HG03565 (cell line): ENCODE measurements at regions not wholly inside any gene's neighbourhood (a gene's known extent, or its start where the extent isn't known, plus 50 kb on each side); places are given as distances from the start of the nearest gene placed in this dataset.
"Not testable (repeated sequence)": the region's sequence is repeated elsewhere in the genome, so short reads cannot be mapped to it uniquely, and the experiment has no call there.

Experiments used
- ATAC-seq: cut with Tn5 transposase; IDR thresholded peaks from one replicate; pipeline ENCODE4 v1.9.1; 2021; ENCODE audit warnings: mild to moderate bottlenecking, moderate library complexity; ENCODE audit not compliant: unreplicated experiment

- no peak for ATAC-seq
Measured at GRCh38 chr6:140380427-140381218, 1006.2 kb upstream of the CITED2 start.

GRCh38 chr6:140379919-140380318 is 1005.5 kb upstream of the CITED2 start:
- no peak for ATAC-seq

- no peak for ATAC-seq
Measured at GRCh38 chr6:140376209-140376608, 1001.8 kb upstream of the CITED2 start.

GRCh38 chr6:140373728-140374127 is 999.3 kb upstream of the CITED2 start:
- ATAC-seq = not testable (repeated sequence)

DNA sequence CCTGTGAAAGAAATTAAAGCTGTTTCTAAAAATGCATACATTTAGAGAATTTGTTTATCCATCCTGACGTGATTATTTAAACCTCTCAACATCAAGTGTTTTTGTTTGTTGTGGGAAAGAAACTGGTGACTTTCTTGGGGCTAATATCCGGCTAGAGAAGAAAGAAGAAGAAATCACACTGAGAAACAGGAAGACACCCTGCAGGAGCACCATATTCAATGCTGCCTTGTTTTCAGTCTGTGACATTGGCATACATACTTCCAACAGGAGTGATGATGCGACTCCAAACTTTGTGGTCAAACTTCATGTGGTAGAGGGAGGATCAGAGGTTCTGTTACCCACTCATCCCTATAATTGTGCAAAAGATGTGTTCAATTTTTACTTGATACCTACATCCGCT is 997.6 kb upstream of the CITED2 start:
- ATAC-seq = no peak

DNA sequence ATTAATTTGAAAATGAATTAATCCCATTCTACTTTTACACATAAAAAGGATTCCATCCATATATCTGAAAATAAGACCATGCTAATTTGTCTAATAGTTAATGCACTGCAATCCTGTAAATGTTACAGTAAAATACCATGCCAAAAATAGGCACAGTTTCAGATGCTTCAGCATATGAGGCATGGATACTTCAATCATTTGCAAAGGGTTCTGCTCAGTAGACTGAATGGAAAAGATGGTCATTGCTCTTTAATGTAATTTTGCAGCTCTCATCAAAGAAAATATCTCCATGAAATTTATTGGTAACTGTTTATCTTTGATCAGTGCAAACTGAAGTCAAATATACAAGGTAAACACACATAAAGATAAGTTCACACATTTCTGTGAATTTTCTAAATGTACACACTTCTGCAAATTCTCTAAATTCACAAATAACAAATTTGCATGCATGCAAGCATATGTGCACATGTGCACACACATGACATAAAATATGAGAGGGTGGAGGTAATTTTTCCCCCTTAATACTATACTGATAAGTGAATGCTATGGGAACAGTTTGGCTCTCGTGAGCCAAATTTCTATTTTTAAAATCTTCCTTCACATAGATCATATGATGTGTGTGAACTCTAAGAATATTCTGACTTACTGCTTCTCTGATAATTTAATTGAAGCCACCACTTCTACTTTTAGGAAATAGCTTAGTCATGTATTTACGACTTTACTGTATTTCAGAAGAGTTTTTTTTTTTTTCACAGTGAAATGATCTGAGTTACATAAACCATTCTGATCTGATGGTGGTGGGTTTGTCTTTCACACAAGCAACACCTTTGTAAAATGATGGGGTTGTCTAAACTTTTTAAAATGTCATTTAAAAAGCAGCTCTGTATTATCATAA is 996.8 kb upstream of the CITED2 start:
- no peak for ATAC-seq

GRCh38 chr6:140370441-140370840 is 996.0 kb upstream of the CITED2 start:
- no peak for ATAC-seq

DNA sequence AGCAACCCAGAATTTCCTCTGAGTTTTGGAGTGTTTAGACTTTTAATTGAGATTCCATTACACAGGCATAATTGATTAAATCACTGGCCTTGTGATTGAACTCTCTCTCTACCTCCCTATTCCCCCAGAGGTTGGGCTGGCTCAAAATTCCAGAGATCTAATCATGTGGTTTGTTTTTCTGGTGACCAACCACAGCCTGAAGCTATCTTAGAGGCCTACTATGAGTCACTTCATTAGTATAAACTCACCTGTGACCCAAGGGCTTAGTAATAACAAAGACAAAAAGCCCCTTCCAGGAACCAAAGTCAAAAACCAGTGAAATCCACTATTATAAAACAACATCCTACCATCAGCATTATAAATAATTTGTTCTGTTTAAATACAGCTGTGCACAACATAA is 992.5 kb upstream of the CITED2 start:
- ATAC-seq = no peak

DNA sequence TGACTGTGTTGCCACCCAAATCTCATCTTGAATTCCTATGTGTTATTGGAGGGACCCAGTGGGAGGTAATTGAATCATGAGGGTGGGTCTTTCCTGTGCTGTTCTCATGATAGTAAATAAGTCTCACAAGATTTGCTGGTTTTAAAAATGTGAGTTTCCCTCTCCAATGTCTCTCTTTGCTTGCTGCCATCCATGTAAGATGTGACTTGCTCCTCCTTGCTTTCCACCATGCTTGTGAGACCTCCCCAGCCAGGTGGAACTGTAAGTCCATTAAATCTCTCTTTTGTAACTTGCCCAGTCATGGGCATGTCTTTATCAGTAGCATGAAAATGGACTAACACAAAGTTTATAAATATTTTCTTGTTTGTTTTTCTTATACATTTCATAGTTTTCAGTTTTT is 990.5 kb upstream of the CITED2 start:
- ATAC-seq = no peak

- no peak for ATAC-seq
Measured at GRCh38 chr6:140360651-140361050, 986.2 kb upstream of the CITED2 start.

GRCh38 chr6:140355476-140355875 is 981.0 kb upstream of the CITED2 start:
- ATAC-seq = no peak

GRCh38 chr6:140354296-140354695 is 979.8 kb upstream of the CITED2 start:
- no peak for ATAC-seq

- no peak for ATAC-seq
Measured at GRCh38 chr6:140353536-140353935, 979.1 kb upstream of the CITED2 start.

DNA sequence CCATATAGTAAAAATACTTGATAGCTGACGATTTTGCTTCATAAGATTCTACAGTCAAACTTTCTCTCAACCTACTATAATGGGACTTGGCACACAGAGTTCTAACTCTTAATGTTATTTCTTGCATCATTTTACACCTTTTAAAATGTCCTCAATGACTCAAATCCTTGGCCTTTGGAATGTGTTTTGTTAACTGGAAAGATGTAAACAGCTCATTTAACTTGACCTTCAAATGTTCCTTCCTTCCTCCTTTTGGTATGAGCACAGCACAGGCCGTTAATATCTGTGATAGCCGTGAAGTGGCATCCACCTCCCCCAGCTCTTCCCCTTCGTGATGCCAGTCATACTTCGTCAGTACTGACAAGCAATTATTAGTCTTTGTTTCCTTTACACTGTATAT is 972.0 kb upstream of the CITED2 start:
- ATAC-seq = no peak

DNA sequence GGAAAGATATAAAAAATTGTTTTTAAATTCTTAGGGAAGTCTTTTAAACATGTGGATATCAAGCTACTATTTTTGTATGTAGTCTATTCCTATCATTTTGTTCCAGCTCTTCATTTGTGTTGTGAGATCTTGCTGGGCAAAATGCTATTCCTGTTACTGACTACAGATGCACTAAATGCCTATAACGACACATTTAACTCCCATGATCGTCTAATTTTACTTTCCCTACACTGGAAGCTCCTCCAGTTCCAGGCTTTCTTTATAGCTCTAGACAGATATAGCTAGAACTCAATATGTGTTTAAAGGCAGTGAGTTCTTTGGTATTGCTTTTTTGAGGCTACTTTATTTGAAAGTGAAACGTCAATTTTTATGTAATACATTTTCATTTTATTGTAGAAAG is 971.5 kb upstream of the CITED2 start:
- no peak for ATAC-seq

DNA sequence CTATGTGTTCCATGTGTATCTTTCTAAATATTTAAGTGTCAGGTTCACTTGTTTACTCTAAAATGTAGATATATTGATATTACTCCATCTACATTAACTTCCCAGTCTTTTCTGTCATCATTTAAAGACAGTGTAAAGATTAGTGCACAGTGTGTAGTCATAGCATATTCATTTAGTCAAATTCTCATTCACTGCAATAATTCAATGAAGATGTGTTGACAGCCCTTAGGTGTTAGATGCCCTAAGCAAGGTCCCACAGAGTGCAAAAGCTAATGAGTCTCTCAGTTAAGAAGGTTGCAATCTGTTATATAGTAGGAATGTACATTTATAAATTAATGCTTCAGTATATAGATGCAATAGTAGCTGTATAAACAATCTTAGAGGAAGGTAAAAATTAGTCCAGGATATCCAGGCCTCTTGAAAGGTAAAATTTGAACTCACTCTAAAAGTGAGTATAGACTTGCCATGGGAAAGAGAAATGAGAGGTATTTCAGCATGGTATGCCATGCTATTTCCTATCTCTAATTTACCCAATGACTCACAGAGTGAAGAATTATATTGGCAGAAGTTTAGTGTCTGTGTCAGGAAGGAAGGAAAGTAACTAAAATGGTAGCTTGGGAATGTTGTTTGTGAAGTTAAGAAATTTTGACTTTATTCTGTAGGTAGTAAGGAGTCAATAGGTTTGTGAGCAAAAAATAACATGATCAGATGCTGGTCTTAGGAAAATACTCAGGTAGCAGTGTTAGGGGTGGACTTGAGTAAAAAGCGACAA is 969.9 kb upstream of the CITED2 start:
- no peak for ATAC-seq

DNA sequence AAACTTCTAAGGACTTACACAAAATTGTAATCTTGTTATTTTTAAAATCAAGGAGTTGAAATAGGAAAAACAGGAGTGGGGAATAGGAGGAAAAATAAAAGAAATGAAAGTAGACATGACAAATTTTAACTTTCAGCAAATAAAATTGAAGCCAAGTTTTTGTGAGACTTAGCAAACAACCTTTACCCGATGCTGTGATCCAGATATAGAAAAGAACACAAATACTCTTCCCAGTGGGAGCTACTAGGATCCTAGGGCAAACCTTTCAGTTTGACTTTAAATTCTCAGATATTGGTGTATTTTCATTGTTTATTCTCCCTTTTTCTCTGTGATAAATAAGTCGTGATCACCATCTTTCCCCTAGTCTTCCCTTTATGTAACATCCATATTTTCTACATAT is 968.7 kb upstream of the CITED2 start:
- ATAC-seq = no peak

DNA sequence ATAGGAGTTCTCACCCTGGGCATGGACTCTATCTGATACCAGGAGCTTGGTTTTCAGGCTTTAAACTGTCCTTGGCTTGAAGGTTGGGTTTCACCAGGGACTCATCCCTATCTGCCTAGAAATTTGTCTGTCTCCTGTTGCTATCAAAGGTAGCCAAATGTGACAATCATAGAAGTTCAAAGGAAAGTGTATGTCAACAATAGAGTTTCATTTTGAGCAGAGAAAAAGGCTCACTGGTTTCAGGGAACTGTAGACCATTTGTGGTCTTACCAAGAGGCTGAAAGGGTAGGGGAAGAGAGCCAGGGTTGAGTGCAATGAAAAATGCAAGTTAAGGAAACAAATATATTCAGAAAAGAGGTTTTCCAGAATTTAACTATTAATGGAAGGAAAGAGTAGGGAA is 966.8 kb upstream of the CITED2 start:
- no peak for ATAC-seq

DNA sequence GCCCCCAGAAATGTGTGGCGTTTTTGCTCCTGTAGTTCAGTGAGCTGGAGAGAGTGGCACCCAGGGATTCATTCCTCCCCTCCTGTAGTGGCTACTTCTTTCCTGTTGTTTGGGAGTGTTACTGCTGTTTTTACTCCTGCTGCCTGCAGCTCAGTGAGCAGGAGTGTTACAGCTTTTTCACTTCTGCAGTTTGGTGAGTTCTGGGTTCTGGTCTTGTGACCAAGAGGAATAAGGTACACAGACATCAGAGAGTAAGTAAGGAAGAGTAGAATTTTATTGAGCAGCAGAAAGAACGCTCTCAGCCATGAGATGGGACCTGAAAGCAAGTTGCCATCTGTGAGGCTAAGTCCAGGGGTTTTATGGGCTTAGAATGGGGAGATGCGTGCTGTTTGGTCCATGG is 966.3 kb upstream of the CITED2 start:
- ATAC-seq = no peak

- not testable (repeated sequence) for ATAC-seq
Measured at GRCh38 chr6:140339084-140339483, 964.6 kb upstream of the CITED2 start.

- ATAC-seq = no peak
Measured at GRCh38 chr6:140321891-140322290, 947.4 kb upstream of the CITED2 start.
